Stimulated activated memory B cell treated with anti-CD40 and anti-IgM and Interleukin-4, amounts not matched to agents 10 μg/mL and 1 μg/mL and 100 μg/mL, for 72 hours (primary cell): ENCODE measurements at regions not wholly inside any gene's neighbourhood (a gene's known extent, or its start where the extent isn't known, plus 50 kb on each side); places are given as distances from the start of the nearest gene placed in this dataset.
"Not testable (repeated sequence)": the region's sequence is repeated elsewhere in the genome, so short reads cannot be mapped to it uniquely, and the experiment has no call there.

Source experiments
- ATAC-seq: fragments of 150-1000 bp; cut with Tn5 transposase; 2 replicates; pipeline ENCODE4 v1.10.0; 2021
- H3K27ac Mint-ChIP-seq: one replicate; pipeline ENCODE4 v1.8.0; 2022; ENCODE audit warnings: mild to moderate bottlenecking, mixed read lengths
- H3K27me3 Mint-ChIP-seq: one replicate; pipeline ENCODE4 v1.8.0; 2022; ENCODE audit warnings: mixed read lengths
- H3K36me3 Mint-ChIP-seq: one replicate; pipeline ENCODE4 v1.8.0; 2022; ENCODE audit warnings: mixed read lengths
- H3K4me1 Mint-ChIP-seq: one replicate; pipeline ENCODE4 v1.8.0; 2022; ENCODE audit warnings: mixed read lengths
- H3K4me3 Mint-ChIP-seq: one replicate; pipeline ENCODE4 v1.8.0; 2022; ENCODE audit warnings: mild to moderate bottlenecking, moderate library complexity, mixed read lengths
- H3K9me3 Mint-ChIP-seq: one replicate; pipeline ENCODE4 v1.8.0; 2022; ENCODE audit warnings: mixed read lengths

- Mint-ChIP-seq H3K27me3 (no peaks in the 10 kb centered on the region), H3K9me3 (no peaks in the 10 kb centered on the region), H3K27ac (no peak overlapping the region), H3K36me3 (no peaks in the 10 kb centered on the region), H3K4me3 (no peak overlapping the region), H3K4me1 (no peaks in the 10 kb centered on the region)
- ATAC-seq = no peak
These were observed 211.0 kb upstream of the SSTR4 start for GRCh38 chr20:22824077-22824476.

GRCh38 chr20:22825076-22825475, 210.0 kb upstream of the SSTR4 start:
- H3K9me3 Mint-ChIP-seq = no peaks in the 10 kb centered on the region
- H3K4me3 Mint-ChIP-seq = no peak overlapping the region
- H3K27me3 Mint-ChIP-seq = no peaks in the 10 kb centered on the region
- H3K27ac Mint-ChIP-seq = no peak overlapping the region
- no peak for ATAC-seq
- no peaks in the 10 kb centered on the region for H3K4me1 Mint-ChIP-seq
- H3K36me3 Mint-ChIP-seq = no peaks in the 10 kb centered on the region

GRCh38 chr20:22825546-22825945, 209.6 kb upstream of the SSTR4 start:
- no peak for ATAC-seq
- Mint-ChIP-seq H3K4me1 (no peaks in the 10 kb centered on the region), H3K27ac (no peak overlapping the region), H3K27me3 (no peaks in the 10 kb centered on the region), H3K9me3 (no peaks in the 10 kb centered on the region), H3K4me3 (no peak overlapping the region), H3K36me3 (no peaks in the 10 kb centered on the region)

GRCh38 chr20:22826306-22827230, 208.5 kb upstream of the SSTR4 start:
- no peak for ATAC-seq
- H3K4me3 Mint-ChIP-seq = no peak overlapping the region
- no peaks in the 10 kb centered on the region for H3K36me3 Mint-ChIP-seq
- no peaks in the 10 kb centered on the region for H3K27me3 Mint-ChIP-seq
- H3K27ac Mint-ChIP-seq = no peak overlapping the region
- no peaks in the 10 kb centered on the region for H3K4me1 Mint-ChIP-seq
- peaks cover 2% of the 10 kb centered on the region for H3K9me3 Mint-ChIP-seq

- H3K27ac Mint-ChIP-seq = no peak overlapping the region
- peaks cover 3% of the 10 kb centered on the region for H3K9me3 Mint-ChIP-seq
- no peaks in the 10 kb centered on the region for H3K27me3 Mint-ChIP-seq
- H3K4me3 Mint-ChIP-seq = no peak overlapping the region
- no peaks in the 10 kb centered on the region for H3K36me3 Mint-ChIP-seq
- no peak for ATAC-seq
- no peaks in the 10 kb centered on the region for H3K4me1 Mint-ChIP-seq
These were observed 207.2 kb upstream of the SSTR4 start for GRCh38 chr20:22827916-22828315.

GRCh38 chr20:22829356-22829755, 205.8 kb upstream of the SSTR4 start:
- Mint-ChIP-seq H3K27ac (no peak overlapping the region), H3K27me3 (no peaks in the 10 kb centered on the region), H3K36me3 (no peaks in the 10 kb centered on the region), H3K4me1 (no peaks in the 10 kb centered on the region), H3K4me3 (no peak overlapping the region), H3K9me3 (peaks cover 3% of the 10 kb centered on the region)
- no peak for ATAC-seq

GRCh38 chr20:22830138-22830537, 205.0 kb upstream of the SSTR4 start:
- Mint-ChIP-seq H3K27ac (no peak overlapping the region), H3K9me3 (peaks cover 10% of the 10 kb centered on the region), H3K4me3 (no peak overlapping the region), H3K27me3 (no peaks in the 10 kb centered on the region), H3K36me3 (no peaks in the 10 kb centered on the region), H3K4me1 (no peaks in the 10 kb centered on the region)
- no peak for ATAC-seq

- peaks cover 11% of the 10 kb centered on the region for H3K9me3 Mint-ChIP-seq
- not testable (repeated sequence) for H3K4me1 Mint-ChIP-seq
These were observed 204.4 kb upstream of the SSTR4 start for GRCh38 chr20:22830715-22831114.

GRCh38 chr20:22833851-22834250, 201.3 kb upstream of the SSTR4 start:
- peaks cover 11% of the 10 kb centered on the region for H3K9me3 Mint-ChIP-seq
- ATAC-seq = no peak
- H3K36me3 Mint-ChIP-seq = no peaks in the 10 kb centered on the region
- H3K4me1 Mint-ChIP-seq = no peaks in the 10 kb centered on the region
- H3K27ac Mint-ChIP-seq = no peak overlapping the region
- H3K4me3 Mint-ChIP-seq = no peak overlapping the region
- H3K27me3 Mint-ChIP-seq = no peaks in the 10 kb centered on the region

More at GRCh38 chr20:22830715-22831114, 204.4 kb upstream of the SSTR4 start:
- not testable (repeated sequence) for H3K27me3 Mint-ChIP-seq, ATAC-seq, H3K4me3 Mint-ChIP-seq, H3K27ac Mint-ChIP-seq, H3K36me3 Mint-ChIP-seq

GRCh38 chr20:22834651-22835256, 200.4 kb upstream of the SSTR4 start:
- no peaks in the 10 kb centered on the region for H3K27me3 Mint-ChIP-seq
- H3K4me1 Mint-ChIP-seq = no peaks in the 10 kb centered on the region
- H3K9me3 Mint-ChIP-seq = peaks cover 11% of the 10 kb centered on the region
- no peaks in the 10 kb centered on the region for H3K36me3 Mint-ChIP-seq
- no peak overlapping the region for H3K4me3 Mint-ChIP-seq
- no peak overlapping the region for H3K27ac Mint-ChIP-seq
- no peak for ATAC-seq

GRCh38 chr20:22836211-22836610, 198.9 kb upstream of the SSTR4 start:
- H3K27ac Mint-ChIP-seq = no peak overlapping the region
- H3K4me1 Mint-ChIP-seq = no peaks in the 10 kb centered on the region
- no peaks in the 10 kb centered on the region for H3K27me3 Mint-ChIP-seq
- no peak for ATAC-seq
- no peaks in the 10 kb centered on the region for H3K36me3 Mint-ChIP-seq
- H3K9me3 Mint-ChIP-seq = peaks cover 11% of the 10 kb centered on the region
- H3K4me3 Mint-ChIP-seq = no peak overlapping the region

- Mint-ChIP-seq H3K4me3 (no peak overlapping the region), H3K9me3 (peaks cover 8% of the 10 kb centered on the region), H3K4me1 (no peaks in the 10 kb centered on the region), H3K27me3 (no peaks in the 10 kb centered on the region), H3K36me3 (no peaks in the 10 kb centered on the region), H3K27ac (no peak overlapping the region)
- no peak for ATAC-seq
These were observed 198.2 kb upstream of the SSTR4 start for GRCh38 chr20:22836877-22837276.

GRCh38 chr20:22838001-22838400, 197.1 kb upstream of the SSTR4 start:
- no peaks in the 10 kb centered on the region for H3K4me1 Mint-ChIP-seq
- H3K27me3 Mint-ChIP-seq = no peaks in the 10 kb centered on the region
- no peak for ATAC-seq
- H3K36me3 Mint-ChIP-seq = no peaks in the 10 kb centered on the region
- no peak overlapping the region for H3K27ac Mint-ChIP-seq
- no peak overlapping the region for H3K4me3 Mint-ChIP-seq
- peaks cover 8% of the 10 kb centered on the region for H3K9me3 Mint-ChIP-seq

GRCh38 chr20:22841846-22842245, 193.3 kb upstream of the SSTR4 start:
- Mint-ChIP-seq H3K9me3 (no peaks in the 10 kb centered on the region), H3K27ac (no peak overlapping the region), H3K27me3 (no peaks in the 10 kb centered on the region), H3K4me1 (no peaks in the 10 kb centered on the region), H3K36me3 (no peaks in the 10 kb centered on the region), H3K4me3 (no peak overlapping the region)
- ATAC-seq = no peak

- Mint-ChIP-seq H3K4me1 (no peaks in the 10 kb centered on the region), H3K27me3 (no peaks in the 10 kb centered on the region), H3K4me3 (no peak overlapping the region), H3K36me3 (no peaks in the 10 kb centered on the region), H3K9me3 (peaks cover 4% of the 10 kb centered on the region), H3K27ac (no peak overlapping the region)
- no peak for ATAC-seq
These were observed 192.3 kb upstream of the SSTR4 start for GRCh38 chr20:22842793-22843192.

GRCh38 chr20:22844959-22845358, 190.2 kb upstream of the SSTR4 start:
- no peak for ATAC-seq
- Mint-ChIP-seq H3K27ac (no peak overlapping the region), H3K36me3 (no peaks in the 10 kb centered on the region), H3K4me1 (no peaks in the 10 kb centered on the region), H3K9me3 (peaks cover 7% of the 10 kb centered on the region), H3K4me3 (no peak overlapping the region), H3K27me3 (no peaks in the 10 kb centered on the region)
